ENCODE measurements at regions not wholly inside any gene's neighbourhood (a gene's known extent, or its start where the extent isn't known, plus 50 kb on each side); places are given as distances from the start of the nearest gene placed in this dataset.
"Not testable (repeated sequence)": the region's sequence is repeated elsewhere in the genome, so short reads cannot be mapped to it uniquely, and the experiment has no call there.

- DNase-seq (ENCODE audit: low read depth): not testable (repeated sequence)
Measured at GRCh38 chr10:77740396-77740795, 102.8 kb upstream of the KCNMA1 start.

GRCh38 chr10:77738496-77739158 is 101.0 kb upstream of the KCNMA1 start:
- no peak for DNase-seq (ENCODE audit: low read depth)

- peak; percentile 97 for DNase-seq (ENCODE audit: low read depth)
Measured at GRCh38 chr10:77737608-77738007, 100.0 kb upstream of the KCNMA1 start.

GRCh38 chr10:77735136-77735535 is 97.5 kb upstream of the KCNMA1 start:
- DNase-seq (ENCODE audit: low read depth): not testable (repeated sequence)

GRCh38 chr10:77732213-77733003 is 94.8 kb upstream of the KCNMA1 start:
- DNase-seq (ENCODE audit: low read depth): no peak

GRCh38 chr10:77727481-77727880 is 89.9 kb upstream of the KCNMA1 start:
- DNase-seq (ENCODE audit: low read depth): no peak

GRCh38 chr10:77726732-77727131 is 89.1 kb upstream of the KCNMA1 start:
- peak; percentile 32 for DNase-seq (ENCODE audit: low read depth)

- DNase-seq (ENCODE audit: low read depth): no peak
Measured at GRCh38 chr10:77726301-77726700, 88.7 kb upstream of the KCNMA1 start.

- no peak for DNase-seq (ENCODE audit: low read depth)
Measured at GRCh38 chr10:77724820-77725219, 87.2 kb upstream of the KCNMA1 start.

- no peak for DNase-seq (ENCODE audit: low read depth)
Measured at GRCh38 chr10:77723376-77723775, 85.8 kb upstream of the KCNMA1 start.

GRCh38 chr10:77722956-77723355 is 85.3 kb upstream of the KCNMA1 start:
- DNase-seq (ENCODE audit: low read depth): not testable (repeated sequence)

GRCh38 chr10:77721815-77722214 is 84.2 kb upstream of the KCNMA1 start:
- no peak for DNase-seq (ENCODE audit: low read depth)

GRCh38 chr10:77718957-77719356 is 81.3 kb upstream of the KCNMA1 start:
- no peak for DNase-seq (ENCODE audit: low read depth)

- DNase-seq (ENCODE audit: low read depth): peak; percentile 45
Measured at GRCh38 chr10:77718312-77718711, 80.7 kb upstream of the KCNMA1 start.

GRCh38 chr10:77717336-77717735 is 79.7 kb upstream of the KCNMA1 start:
- DNase-seq (ENCODE audit: low read depth): no peak

GRCh38 chr10:77716458-77717317 is 79.1 kb upstream of the KCNMA1 start:
- no peak for DNase-seq (ENCODE audit: low read depth)

GRCh38 chr10:77715536-77715935 is 77.9 kb upstream of the KCNMA1 start:
- DNase-seq (ENCODE audit: low read depth): no peak

GRCh38 chr10:77715088-77715487 is 77.5 kb upstream of the KCNMA1 start:
- peak; percentile 33 for DNase-seq (ENCODE audit: low read depth)

- DNase-seq (ENCODE audit: low read depth): no peak
Measured at GRCh38 chr10:77713521-77714280, 76.1 kb upstream of the KCNMA1 start.

- DNase-seq (ENCODE audit: low read depth): no peak
Measured at GRCh38 chr10:77712207-77712606, 74.6 kb upstream of the KCNMA1 start.

GRCh38 chr10:77711683-77712049 is 74.1 kb upstream of the KCNMA1 start:
- DNase-seq (ENCODE audit: low read depth): no peak

All from HT1080 (cell line).